Stromal cell of bone marrow (primary cell): ENCODE measurements at regions not wholly inside any gene's neighbourhood (a gene's known extent, or its start where the extent isn't known, plus 50 kb on each side); places are given as distances from the start of the nearest gene placed in this dataset.

Source experiments
- DNase-seq: peaks from one replicate; pipeline ENCODE4 v3.0.0-alpha.2; 2012; ENCODE audit warnings: low read depth

DNA sequence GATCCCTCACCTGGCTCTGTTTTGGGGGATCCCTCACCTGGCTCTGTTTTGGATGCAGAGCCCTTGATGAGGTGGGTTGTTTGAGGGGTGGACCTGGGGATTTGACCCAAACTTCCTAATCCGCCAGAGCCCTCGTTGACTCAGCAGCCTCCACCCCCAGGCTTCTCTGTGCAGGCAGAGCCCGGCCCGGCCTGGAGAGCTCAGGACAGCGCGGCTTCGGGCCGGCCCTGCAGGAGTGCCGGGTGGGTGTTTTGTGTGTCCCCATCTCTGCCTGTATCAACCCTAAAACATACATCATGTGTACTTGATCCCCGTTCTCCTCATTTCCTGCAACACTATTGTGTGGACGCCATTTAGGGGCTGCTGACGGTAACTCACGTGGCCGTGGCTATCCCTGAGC, 124.2 kb downstream of the SIK1 start:
- DNase-seq, result no peak

DNA sequence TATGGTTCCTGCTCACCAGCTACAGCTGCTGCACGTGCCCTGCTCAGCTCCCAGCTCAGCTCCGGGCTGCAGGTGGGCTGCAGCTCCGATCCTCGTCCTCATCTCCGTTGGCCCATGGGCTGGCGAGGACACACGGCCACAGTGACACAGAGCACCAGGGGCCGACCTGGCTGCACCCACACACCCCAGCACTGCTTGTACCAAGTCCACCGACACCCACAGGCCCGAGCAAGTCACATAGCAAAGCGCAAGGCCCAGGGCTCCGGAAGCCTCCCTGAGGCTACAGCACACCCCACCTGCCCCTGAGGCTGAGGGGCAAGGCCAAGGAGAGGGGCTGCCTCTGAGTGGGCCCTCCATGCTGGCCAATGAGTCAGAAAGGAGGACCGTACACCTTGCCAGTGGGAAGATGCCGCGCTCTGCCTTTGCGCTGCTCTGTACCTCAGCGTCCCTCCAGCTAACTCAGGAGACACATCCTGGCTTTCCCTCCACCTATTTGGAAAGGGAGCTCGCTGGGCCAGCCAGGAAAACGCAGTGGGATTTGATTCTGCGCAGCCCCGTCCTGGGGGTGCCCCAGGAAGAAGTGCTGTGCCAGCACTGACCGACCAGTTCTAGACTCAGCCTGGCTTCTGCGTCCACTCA, 124.8 kb downstream of the SIK1 start:
- DNase-seq, result no peak

DNA sequence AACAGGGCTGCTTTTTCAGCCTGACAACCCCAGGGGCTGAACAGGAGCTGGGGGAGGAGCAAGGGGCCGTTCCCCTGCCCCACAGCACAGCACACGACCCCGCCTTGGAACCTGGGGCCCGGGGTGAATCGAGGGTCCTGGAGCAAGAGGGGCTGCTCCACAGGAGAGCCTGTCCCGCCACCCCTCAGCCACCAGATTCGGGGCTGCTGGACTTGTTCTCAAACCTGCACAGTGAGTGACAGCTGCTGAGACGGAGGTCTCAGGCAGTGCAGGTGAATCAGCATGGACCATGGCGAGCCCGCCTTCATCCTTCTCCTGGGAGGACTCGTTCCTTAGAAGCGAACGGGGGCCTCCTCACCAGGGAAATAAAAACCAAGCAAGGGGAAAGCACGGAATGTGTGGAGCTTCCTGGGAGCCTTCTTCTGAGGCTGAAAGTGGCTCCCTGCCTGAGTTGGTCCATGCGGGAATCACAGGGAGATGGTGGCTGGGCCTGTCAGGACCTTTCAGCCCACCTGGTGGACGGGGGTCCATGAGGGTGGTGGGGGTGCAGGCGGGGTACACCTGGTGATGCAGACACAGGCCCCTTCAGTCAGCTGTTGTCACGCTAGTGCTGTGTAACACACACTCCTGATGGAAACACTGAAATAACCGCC, 125.4 kb downstream of the SIK1 start:
- DNase-seq, result no peak

DNA sequence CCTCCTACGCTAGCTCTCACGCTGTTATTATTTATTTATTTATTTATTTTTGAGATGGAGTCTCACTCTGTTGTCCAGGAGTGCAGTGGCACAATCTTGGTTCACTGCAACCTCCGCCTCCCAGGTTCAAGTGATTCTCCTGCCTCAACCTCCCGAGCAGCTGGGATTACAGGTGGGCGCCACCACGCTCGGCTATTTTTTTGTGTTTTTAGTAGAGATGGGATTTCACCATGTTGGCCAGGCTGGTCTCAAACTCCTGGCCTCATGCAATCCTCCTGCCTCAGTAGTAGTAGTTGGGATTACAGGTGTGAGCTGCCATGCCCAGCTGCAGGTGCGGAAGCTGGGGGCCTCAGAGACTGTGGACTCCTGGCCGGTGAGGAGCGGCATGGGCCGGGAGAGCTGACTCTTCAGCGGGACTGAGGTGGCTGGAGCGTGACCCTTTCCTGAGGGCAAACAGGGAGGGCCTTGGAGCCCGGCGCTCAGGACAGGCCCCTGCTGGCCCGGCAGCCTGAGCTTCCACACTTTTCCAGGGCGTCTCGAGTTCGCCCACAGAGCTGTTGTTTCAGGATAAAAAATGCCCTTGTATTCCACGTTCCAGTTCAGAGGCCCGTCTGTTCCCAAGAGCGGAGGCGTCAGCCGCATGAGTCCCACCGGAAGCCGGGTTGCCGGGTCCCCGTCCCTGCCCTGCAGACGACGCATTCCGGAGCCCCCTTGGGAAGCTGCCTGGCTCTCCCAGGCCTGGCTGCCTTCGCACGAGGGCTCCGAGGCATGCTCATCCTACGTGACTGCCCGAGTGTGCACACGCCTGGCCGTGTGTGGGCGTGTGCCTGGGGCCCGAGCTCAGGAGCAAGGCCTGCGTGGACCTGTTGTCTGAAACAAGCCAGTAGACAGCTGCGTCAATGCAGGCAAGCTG, 126.2 kb downstream of the SIK1 start:
- DNase-seq, result no peak

DNA sequence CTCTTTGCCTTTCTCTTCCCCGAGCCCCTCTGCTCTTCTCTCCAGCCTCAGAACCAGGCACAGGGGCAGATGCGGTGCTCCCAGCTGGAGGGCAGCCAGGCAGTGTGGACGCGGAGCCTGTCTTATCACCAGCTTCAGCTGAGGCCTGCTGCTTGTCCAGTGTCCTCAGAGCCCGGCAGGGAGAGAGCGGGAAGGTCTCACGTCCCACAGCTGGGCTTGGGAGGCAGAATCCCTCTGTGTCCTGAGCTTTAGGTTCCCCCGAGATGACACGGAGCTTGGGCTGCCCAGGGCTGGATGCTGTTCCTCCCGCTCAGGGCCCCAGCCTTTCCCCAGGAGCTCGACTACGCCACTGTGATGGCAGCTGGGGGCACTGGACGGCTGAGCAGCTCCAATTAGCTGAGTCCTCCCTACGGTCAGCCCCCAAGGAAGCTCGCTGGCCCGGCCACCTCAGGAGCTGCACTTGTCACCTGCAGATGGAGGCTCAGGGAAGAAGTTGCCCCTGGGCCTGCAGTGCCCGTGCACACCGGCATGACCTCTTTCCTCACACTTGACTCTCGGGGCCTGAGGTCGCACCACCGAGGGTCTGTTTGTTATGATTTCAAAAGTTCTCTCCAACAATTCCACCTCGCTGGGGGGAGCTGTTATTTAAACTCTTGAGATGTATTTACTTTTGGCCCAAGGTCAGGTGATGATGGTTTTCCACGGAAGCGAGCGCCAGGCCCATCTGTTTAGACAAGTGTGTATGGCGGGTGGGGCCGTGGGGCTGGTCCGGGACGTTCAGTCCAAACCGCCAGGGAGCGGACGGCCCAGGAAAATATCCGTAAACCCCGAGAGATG, 127.3 kb downstream of the SIK1 start:
- no peak for DNase-seq

DNA sequence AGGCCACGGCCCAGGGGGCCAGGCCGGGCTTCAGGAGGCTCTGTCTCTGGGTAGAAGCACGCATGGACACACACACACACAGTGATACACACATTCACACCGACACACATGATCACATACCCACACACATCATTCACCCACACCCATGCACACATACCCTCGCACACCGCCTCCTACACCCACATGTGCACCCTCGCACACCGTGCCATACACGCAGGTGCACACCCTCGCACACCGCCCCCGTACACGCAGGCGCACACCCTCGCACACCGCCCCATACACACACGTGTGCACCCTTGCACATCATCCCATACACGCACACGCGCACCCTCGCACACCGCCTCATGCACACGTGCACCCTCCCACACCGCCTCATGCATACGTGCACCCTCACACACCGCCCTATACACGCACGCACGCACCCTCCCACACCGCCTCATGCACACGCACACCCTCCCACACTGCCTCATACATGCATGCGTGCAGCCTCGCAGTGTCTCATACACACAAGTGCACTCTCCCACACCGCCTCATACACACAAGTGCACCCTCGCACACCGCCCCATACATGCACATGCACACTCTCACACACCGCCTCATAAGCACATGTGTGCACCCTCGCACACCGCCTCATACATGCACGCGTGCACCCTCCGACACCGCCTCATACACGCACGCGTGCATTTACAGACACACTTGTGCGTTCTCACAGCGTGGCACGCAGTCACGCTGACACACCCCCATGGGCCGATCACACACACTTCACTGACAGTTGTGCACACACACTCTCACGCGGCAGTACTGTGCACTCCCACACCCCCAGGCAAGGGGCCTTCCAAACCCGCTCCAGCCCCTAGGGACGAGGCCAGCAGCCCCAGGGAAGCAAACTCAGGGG, 128.1 kb downstream of the SIK1 start:
- no peak for DNase-seq

DNA sequence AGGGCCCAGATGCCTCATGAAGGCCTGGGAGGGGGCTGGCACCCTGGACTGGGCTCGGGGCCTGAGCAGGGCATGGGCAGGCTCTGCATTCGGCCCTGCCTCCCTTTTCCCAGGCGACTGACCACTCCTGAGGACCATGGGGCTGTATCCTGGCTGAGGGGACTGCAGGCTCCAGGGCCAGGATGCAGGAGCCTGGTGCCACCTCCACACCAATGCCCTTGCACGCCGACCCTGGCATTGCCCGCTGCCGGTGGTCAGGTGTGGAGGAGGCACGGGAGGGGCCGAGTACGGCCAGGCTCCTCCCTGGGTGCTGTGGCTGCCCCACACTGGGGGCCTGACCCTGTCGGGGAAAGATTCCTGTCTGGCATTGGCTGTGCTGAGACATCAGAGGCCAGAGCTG, 128.9 kb downstream of the SIK1 start:
- DNase-seq, result no peak

DNA sequence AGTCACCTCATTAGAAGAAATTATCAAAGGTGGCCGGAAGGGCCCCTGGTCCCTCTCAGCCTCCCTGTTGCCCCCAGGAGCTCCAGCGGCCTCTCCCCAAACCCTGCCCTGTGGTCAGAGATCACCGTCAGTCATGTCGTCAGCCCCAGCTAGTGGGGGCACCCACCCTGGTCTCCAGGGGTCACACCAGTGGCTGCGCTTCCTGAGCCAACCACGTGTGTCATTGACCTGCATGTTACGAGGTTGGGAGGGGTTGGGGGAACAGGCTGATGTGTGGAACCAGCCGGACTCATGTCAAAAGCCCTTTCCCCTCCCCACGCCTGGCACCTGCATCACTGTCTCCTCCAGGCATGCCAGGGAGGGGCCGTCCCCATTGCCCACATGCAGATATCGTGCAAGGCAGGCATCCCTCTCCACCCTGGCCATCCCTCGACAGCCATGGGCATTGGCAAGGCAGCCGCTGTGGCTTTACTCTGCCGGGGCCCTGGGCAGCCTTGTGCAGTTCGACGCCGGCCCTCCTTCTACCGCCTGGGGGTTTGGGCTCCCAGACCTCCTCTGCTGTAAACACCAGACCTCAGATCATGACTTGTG, 128.7 kb downstream of the CRYAA start:
- no peak for DNase-seq

DNA sequence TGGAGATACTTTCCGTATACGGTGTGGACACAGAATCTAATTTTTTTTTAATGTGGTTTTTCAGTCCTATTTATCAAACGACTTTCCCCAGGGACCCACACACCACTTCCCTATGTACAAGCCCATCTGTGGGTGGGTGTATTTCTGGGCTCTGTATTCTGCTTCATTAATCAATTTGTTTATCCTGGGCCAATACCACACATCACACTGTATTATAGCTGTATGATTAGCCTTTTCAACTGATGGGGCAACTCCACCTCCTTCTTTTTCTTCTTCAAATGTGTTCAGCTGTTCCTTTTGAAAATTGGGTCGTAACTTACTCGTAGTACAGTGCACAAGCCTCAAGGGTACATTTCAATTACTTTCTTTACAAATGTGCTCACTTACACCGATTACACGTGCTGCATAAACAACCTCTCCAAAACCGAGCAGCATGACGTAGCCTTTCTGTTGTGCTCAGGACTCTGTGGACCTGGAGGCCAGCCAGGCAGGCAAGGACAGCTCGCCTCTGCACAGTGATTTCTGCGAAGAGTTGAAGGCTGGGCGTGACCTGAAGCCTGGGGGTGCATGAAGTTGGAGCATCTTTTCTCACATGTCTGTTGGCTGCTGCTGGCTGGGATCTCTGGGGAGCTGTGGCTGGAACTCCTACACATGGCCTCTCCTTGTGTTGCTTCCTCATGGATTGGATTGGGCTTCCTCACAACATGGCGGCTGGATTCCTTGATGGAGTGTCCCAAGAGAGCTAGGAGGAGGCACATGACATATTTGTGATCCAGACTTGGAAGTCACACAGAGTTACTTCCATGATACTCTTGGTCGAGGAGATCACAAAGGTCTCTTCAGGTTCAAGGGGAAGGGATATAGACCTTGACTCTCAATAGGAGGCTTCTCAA, 126.5 kb downstream of the CRYAA start:
- no peak for DNase-seq

DNA sequence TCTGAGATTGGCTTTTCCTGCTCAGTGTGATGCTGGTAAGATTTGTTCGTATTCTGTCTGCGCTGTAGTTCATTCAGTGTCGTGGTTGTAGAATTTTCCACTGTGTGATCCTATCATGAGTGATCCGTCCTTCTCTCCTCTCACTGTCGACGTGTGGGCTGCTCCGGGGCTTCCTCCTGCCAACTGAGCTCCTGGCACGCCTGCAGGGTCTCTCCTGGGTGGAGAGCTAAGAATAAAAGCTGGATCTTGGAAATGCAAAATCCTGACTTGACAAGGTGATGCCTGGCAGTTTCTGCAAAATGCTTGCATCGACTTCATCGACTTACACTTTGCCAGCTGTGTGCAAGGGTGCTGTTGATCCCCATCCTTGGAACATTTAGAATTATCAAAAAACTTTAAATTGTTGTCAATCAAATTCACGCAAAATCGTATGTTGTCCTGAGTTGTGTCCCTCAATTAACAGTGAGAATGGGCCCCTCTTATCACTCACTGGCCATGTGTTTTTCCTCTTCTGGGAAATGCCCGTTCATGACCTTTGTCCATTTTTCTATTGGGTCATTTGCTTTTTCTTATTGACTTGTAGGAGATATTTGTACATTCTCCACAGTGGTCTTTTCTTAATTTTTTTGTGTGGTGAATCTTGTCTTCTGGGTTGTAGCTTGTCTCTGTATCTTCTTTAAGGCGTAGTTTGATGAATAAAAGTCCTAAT, 125.5 kb downstream of the CRYAA start:
- no peak for DNase-seq

DNA sequence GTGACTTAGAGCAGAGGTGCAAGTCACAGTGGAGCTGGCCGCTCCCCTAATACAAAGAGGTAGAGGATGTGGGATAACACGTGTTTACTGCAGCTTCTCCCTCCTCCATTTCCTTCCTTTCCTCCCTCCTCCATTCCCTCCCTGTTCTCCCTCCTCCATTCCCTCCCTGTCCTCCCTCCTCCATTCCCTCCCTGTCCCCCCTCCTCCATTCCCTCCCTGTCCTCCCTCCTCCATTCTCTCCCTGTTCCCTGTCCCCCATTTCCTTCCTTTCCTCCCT, 124.0 kb downstream of the CRYAA start:
- DNase-seq, result no peak

DNA sequence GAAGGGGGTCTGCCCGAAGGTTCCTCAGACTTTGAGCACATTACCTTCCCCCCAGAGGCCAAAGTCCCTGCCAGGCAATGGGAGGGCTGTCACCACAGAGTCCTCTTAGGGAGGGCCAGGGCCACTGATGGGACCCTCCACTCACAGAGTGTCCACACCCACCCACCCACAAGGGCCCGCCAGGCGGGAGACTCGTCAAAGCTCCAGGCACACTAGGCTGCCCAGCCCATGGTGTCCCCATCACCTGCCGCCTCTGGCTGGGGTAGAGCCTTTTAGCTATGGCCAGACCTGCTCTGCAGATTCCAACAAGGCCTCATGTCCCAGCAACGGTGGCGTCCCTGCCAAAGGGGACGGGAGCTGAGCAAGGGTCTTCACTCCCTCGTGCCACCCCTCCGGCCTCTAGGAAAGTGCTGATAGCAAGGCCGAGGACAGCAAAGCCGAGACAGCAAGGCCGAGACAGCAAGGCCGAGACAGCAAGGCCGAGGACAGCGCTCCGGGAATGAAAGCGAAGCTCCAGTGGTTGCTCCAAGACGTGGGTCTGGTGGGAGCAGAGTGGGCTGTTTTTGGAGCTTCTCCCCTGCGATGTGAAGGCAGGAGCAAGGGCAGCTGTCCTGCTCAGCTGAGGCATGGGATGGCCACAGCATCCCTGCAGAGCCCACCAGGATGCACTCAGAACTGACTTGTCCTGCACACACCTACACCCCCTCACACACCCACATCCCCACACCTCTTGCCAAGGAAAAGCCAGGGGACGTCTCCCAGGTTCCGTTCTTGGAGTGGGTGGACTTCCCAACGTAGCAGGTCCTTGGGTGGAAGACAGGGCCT, 123.4 kb downstream of the CRYAA start:
- no peak for DNase-seq

DNA sequence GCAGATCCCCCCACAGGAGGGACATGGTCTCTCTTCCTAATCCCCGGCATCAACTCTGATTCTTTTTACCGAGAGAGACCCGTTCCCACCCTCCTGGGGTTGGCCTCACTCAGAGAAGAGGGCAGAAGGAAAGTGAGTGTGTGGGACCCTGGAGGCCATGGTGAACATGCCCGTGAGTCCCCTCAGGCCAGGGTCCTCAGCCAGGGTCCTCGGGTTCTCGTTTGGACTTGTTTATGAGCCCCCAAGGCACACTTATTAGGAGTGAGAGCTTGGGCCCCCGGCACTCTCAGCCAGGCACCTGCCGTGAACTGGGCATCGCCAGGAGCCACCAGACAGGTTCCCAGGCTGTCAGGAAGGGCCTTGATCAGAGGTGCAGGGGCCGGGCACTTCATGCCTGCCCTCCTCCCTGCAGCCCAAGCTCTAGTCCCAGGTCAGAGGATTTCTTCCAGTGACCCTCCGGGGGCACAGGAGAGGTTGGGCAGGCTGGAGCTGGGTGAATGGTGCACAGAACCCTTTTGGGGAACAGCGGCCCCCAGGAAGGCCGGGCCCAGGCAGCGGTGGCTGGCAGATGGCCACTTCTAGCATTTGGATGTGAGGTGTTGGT, 122.6 kb downstream of the CRYAA start:
- no peak for DNase-seq

DNA sequence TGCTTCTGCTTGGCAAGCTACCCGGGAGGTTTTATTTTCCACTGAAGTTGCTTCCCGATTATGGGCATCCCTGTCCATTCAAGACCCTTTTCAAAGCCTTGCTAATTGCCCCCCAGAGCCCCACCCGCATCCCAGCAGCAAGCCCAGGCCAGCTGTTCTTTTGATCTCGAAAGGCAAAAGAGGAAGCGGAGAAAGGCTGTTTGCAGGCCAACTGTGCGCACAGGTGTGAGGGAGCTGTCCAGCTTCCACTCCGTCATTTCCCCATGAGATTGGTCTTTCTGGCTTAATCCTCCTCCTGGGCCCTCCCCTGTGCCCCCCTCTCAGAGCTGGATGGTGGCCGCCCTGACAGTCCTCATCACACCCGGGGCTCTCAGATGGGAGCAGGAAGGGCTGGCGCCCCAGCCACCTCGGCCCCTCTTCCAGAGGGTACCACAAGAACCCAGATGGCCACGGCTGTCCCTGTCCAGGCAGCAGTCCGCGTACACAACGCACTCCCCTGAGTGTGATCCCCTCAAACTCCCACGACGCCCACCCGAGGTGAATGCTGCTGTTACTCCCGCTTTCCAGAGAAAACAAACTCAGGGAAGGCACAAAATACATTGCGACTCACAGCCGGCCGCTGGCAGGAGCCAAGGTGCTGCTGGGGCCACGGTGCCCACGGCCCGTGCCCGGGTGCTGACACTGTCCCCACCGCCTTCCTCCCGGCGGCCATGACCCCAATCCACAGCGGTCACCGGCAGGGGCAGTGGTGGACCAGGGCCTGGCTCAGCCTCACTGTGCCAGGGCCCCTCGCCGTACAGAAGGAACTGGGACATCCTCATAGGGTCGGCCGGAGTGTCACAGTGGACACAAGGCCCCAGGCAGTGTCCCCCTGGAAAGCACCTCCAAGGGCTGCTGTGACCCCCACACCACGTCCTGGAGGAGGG, 121.9 kb downstream of the CRYAA start:
- no peak for DNase-seq

DNA sequence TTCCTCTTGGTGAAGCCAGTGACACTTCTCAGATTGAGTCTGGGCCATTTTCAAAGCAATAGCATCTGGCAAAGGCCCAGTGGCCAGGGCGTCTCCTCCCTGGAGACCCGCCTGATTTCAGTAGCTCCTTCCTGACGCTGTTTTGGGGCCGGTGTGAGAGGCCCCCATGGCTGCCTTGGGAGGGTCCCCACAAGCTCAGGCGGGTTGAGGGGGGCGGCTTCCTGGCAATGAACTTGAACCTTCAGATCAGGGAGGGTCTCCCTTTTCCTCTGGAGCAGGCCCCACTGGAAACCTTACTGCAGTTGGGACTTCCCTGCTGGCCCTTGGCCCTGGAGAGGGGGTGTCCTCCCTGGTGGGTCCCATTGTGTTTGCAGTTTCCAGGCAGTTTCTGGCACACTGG, 121.2 kb downstream of the CRYAA start:
- no peak for DNase-seq

DNA sequence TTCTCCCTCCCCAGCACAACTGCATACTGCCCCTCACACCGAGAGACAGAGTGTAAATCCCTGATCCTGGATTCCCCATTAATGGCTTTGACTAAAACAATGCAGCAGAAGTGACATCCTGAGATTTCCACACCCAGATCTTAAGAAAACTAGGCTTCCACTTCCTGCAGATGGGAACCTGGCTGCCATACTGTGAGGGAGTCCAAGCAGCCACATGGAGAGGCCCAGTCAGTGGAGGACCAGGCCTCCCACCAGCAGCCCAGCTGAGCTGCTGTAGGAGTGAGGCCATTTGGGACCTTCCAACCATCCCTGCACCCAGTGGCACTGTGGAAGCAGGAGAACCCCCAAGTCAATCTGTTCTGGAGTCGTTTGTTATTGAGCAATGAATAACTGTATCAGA, 120.6 kb downstream of the CRYAA start:
- DNase-seq, result no peak
